Stomach smooth muscle (tissue), 2 donors: ENCODE measurements at regions not wholly inside any gene's neighbourhood (a gene's known extent, or its start where the extent isn't known, plus 50 kb on each side); places are given as distances from the start of the nearest gene placed in this dataset.
A peak's percentile ranks its signal among the peaks of the same experiment; 100 is the strongest.

Experiments
- H3K27ac ChIP-seq: one replicate; pipeline ENCODE4 v1.7.0; 2013; ENCODE audit warnings: mild to moderate bottlenecking, low read length, inconsistent platforms
- H3K27me3 ChIP-seq, 2 donors: one replicate each; pipeline ENCODE4 v1.7.0; 2013; ENCODE audit warnings: low read length in 2 of 2; ENCODE audit not compliant: insufficient read depth in 2 of 2, control insufficient read depth in 1 of 2
- H3K36me3 ChIP-seq, 2 donors: one replicate each; pipeline ENCODE4 v1.7.0; 2013; ENCODE audit warnings: low read length in 2 of 2; ENCODE audit not compliant: control insufficient read depth in 2 of 2, insufficient read depth in 2 of 2
- H3K4me1 ChIP-seq: one replicate; pipeline ENCODE4 v1.7.0; 2013; ENCODE audit warnings: low read length; ENCODE audit not compliant: control insufficient read depth, insufficient read depth
- H3K4me3 ChIP-seq, 2 donors: one replicate each; pipeline ENCODE4 v1.7.0; 2013; ENCODE audit warnings: low read length in 2 of 2
- H3K9ac ChIP-seq, 2 donors: one replicate each; pipeline ENCODE4 v1.7.0; 2013; ENCODE audit warnings: low read length in 2 of 2, mild to moderate bottlenecking in 1 of 2
- H3K9me3 ChIP-seq, 2 donors: one replicate each; pipeline ENCODE4 v1.7.0; 2013; ENCODE audit warnings: low read length in 2 of 2; ENCODE audit not compliant: control insufficient read depth in 2 of 2
- donor health status: healthy.
- donor health status: Pancreatic carcinoma.

GRCh38 chr6:144335311-144335861, 50.3 kb downstream of the UTRN start:
- Histone ChIP-seq H3K4me3 (no peak overlapping the region), H3K4me1 (peaks cover 11% of the 10 kb centered on the region), H3K27ac (no peak overlapping the region), H3K36me3 (no peaks in the 10 kb centered on the region), H3K27me3 (no peaks in the 10 kb centered on the region), H3K9me3 (no peaks in the 10 kb centered on the region), H3K9ac (no peak overlapping the region)

- H3K9ac ChIP-seq, result no peak overlapping the region
- no peak overlapping the region for H3K4me3 ChIP-seq
- H3K9me3 ChIP-seq, result no peaks in the 10 kb centered on the region
- H3K27me3 ChIP-seq, result no peaks in the 10 kb centered on the region
- peaks cover 11% of the 10 kb centered on the region for H3K4me1 ChIP-seq
- H3K36me3 ChIP-seq, result no peaks in the 10 kb centered on the region
- no peak overlapping the region for H3K27ac ChIP-seq
These were observed 50.8 kb downstream of the UTRN start for GRCh38 chr6:144335914-144336313.

GRCh38 chr6:144336900-144337299, 51.8 kb downstream of the UTRN start:
- Histone ChIP-seq H3K36me3 (no peaks in the 10 kb centered on the region), H3K4me3 (no peak overlapping the region), H3K27me3 (no peaks in the 10 kb centered on the region), H3K9ac (no peak overlapping the region), H3K9me3 (no peaks in the 10 kb centered on the region), H3K4me1 (peaks cover 8% of the 10 kb centered on the region), H3K27ac (no peak overlapping the region)

GRCh38 chr6:144338474-144338873, 53.3 kb downstream of the UTRN start:
- Histone ChIP-seq H3K9me3 (no peaks in the 10 kb centered on the region), H3K27me3 (no peaks in the 10 kb centered on the region), H3K27ac (no peak overlapping the region), H3K9ac (no peak overlapping the region), H3K4me1 (peaks cover 8% of the 10 kb centered on the region), H3K36me3 (no peaks in the 10 kb centered on the region), H3K4me3 (no peak overlapping the region)

- Histone ChIP-seq H3K27me3 (no peaks in the 10 kb centered on the region), H3K27ac (no peak overlapping the region), H3K9me3 (no peaks in the 10 kb centered on the region), H3K9ac (no peak overlapping the region), H3K4me3 (no peak overlapping the region), H3K4me1 (peaks cover 8% of the 10 kb centered on the region), H3K36me3 (no peaks in the 10 kb centered on the region)
These were observed 54.0 kb downstream of the UTRN start for GRCh38 chr6:144338951-144339700.

GRCh38 chr6:144339859-144340452, 54.8 kb downstream of the UTRN start:
- Histone ChIP-seq H3K27ac (no peak overlapping the region), H3K9ac (no peak overlapping the region), H3K36me3 (no peaks in the 10 kb centered on the region), H3K9me3 (no peaks in the 10 kb centered on the region), H3K27me3 (no peaks in the 10 kb centered on the region), H3K4me3 (no peak overlapping the region), H3K4me1 (peaks cover 8% of the 10 kb centered on the region)

GRCh38 chr6:144340541-144341371, 55.6 kb downstream of the UTRN start:
- Histone ChIP-seq H3K4me1 (peaks cover 5% of the 10 kb centered on the region), H3K4me3 (no peak overlapping the region), H3K9me3 (no peaks in the 10 kb centered on the region), H3K27me3 (no peaks in the 10 kb centered on the region), H3K36me3 (no peaks in the 10 kb centered on the region), H3K9ac (no peak overlapping the region), H3K27ac (no peak overlapping the region)

- H3K4me3 ChIP-seq, result no peak overlapping the region
- no peaks in the 10 kb centered on the region for H3K9me3 ChIP-seq
- H3K27ac ChIP-seq, result no peak overlapping the region
- H3K27me3 ChIP-seq, result no peaks in the 10 kb centered on the region
- H3K4me1 ChIP-seq, result peaks cover 2% of the 10 kb centered on the region
- no peaks in the 10 kb centered on the region for H3K36me3 ChIP-seq
- no peak overlapping the region for H3K9ac ChIP-seq
These were observed 56.8 kb downstream of the UTRN start for GRCh38 chr6:144341831-144342527.

GRCh38 chr6:144343701-144344428, 58.7 kb downstream of the UTRN start:
- Histone ChIP-seq H3K36me3 (no peaks in the 10 kb centered on the region), H3K4me3 (peak overlapping the region in 1 of 2 donors; percentile 20), H3K27ac (no peak overlapping the region), H3K9ac (no peak overlapping the region), H3K27me3 (no peaks in the 10 kb centered on the region), H3K9me3 (no peaks in the 10 kb centered on the region), H3K4me1 (peaks cover 6% of the 10 kb centered on the region)

- Histone ChIP-seq H3K4me1 (peaks cover 7% of the 10 kb centered on the region), H3K9me3 (no peaks in the 10 kb centered on the region), H3K4me3 (peak overlapping the region in 1 of 2 donors; percentile 20), H3K27me3 (no peaks in the 10 kb centered on the region), H3K27ac (no peak overlapping the region), H3K9ac (no peak overlapping the region), H3K36me3 (no peaks in the 10 kb centered on the region)
These were observed 59.5 kb downstream of the UTRN start for GRCh38 chr6:144344646-144345045.
